ENCODE measurements at regions not wholly inside any gene's neighbourhood (a gene's known extent, or its start where the extent isn't known, plus 50 kb on each side); places are given as distances from the start of the nearest gene placed in this dataset.

DNA sequence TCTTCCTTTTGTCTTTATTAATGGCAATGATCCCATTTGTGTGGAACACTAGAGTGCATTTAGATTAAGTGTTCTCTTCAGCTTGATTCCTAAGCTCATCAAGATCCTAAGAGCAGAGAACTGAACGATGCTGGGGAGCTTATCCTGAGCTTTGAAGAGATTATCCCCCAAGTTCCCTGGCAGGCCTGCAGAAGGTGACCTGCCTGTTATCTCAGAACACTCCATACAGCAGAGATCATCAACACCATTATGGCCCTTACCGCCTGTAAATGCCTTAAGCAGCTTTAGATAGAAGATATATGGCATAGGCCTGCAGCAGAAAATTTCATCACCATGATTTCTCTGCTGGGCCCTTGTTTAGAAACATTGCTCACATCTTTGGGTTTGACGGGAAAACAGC is 779.9 kb upstream of the MAP3K7 start:
- DNase-seq (ENCODE audit: low spot score): no peak

GRCh38 chr6:91358986-91359385 is 772.1 kb upstream of the MAP3K7 start:
- DNase-seq (ENCODE audit: low spot score): no peak

- DNase-seq (ENCODE audit: low spot score): no peak
Measured at GRCh38 chr6:91352878-91353277, 766.0 kb upstream of the MAP3K7 start.

DNA sequence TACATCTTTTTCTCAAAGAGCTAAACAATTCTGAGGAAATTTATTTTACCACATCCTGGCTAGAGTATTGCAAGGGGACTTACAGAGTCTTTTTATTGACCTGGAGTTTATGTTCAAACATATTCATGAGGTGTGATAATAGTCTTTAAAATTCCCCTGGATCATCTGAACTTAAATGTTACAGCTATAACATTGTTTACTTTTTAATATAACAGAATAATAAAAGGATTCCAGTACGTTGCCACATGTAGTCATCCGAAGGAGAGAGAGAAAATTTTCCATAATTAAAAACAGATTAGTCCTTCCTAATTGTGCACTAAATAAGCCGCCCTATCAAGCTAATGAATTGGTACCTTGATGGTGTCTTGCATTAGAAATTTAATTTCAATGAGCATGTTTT is 765.4 kb upstream of the MAP3K7 start:
- DNase-seq (ENCODE audit: low spot score): no peak

GRCh38 chr6:91350146-91350908 is 763.5 kb upstream of the MAP3K7 start:
- no peak for DNase-seq (ENCODE audit: low spot score)

DNA sequence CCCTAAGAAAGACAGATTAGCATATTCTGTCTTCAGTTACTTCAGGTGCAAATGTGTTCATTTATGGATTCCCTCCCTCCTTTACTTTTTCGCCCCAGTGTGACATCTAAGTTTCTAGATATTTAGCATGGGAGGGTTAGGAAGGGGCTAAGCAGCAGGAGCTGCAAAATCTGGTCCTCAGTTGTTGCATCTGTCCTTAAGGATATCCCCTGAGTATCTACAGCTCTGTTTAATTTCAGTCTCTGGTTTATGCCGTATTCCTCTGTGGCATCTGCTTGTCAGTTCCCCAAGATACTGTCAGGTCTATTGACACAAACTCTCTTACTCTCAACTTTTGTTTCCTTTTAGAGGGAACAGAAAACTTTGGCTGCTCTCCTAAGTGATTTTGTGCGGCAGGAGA is 754.6 kb upstream of the MAP3K7 start:
- no peak for DNase-seq (ENCODE audit: low spot score)

DNA sequence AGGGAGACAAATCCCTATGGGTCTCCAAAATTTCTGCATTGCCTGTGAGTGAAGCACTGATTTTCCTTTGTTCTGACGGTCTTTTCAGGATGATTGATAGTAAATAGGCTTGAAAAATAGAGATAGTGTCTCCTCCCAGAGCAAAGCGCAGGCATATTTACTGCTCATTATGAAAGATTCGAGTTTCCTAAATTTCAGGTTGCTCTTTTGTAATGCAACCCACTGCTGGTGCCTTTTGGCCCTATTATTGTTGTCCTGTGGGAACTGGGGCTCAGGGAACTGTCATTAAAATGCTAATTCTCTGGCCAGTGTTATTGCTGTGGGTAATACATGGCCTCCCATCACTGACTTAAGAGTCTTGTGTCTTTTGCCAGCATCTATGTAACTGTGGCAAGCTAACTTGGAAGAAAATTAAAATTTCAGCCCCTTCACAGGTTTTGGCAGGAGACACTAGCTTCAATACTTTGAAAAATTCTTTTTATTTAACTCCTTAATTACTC is 754.1 kb upstream of the MAP3K7 start:
- no peak for DNase-seq (ENCODE audit: low spot score)

DNA sequence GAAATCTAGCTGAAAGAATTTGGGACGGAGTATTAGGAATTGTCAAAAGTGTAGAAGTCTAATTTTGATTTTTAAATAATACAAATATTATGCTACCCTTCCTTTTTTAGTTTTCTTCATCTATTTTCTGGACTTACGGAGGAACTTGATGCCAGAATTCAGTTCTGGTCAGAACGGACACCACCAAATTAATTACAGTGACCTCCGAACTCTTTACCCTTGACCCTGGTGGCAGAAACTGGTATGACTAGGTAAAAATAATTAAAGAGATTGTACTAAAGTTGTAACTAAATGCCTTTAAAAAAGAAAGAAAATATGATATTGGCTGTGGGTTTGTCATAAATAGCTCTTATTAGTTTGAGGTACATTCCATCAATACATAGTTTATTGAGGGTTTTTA is 751.1 kb upstream of the MAP3K7 start:
- no peak for DNase-seq (ENCODE audit: low spot score)

DNA sequence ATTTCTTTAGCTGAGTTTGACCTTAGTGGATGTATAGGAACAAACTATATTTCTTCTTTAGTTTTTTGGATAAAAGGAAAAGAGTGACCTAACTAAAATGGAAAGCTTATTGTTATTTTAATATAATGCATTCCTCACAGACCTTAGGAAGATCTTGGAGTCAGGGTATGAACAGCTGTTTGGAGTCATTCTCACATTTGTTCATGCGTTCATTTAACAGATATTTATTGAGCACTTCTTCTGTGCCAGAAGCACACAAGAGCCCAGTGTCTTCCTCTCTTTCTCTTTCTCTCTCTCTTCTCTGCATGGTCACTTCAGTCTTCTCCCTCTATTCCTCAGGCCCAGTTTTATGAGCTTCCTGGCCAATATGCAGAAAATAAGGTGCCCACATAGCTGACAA is 744.0 kb upstream of the MAP3K7 start:
- no peak for DNase-seq (ENCODE audit: low spot score)

GRCh38 chr6:91328241-91328640 is 741.4 kb upstream of the MAP3K7 start:
- no peak for DNase-seq (ENCODE audit: low spot score)

- no peak for DNase-seq (ENCODE audit: low spot score)
Measured at GRCh38 chr6:91324711-91325110, 737.8 kb upstream of the MAP3K7 start.

DNA sequence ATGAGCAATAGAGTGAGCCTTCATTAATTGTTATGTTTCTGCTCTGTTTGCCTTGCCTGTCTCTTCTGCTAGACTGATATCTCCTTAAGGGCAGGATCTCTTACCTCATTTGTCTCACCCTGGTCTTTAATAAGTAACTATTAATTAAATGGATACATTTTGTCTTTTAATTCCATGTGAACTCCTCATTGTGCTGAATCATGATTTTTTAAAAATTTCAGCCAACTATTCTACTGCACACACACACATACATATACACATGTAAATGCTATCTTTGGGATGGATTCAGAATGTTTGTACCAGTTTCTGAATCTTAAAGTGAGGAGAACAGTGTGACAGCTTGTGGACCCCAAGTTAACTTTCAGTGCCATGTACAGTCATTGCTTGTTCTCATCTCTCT is 731.1 kb upstream of the MAP3K7 start:
- DNase-seq (ENCODE audit: low spot score): no peak

DNA sequence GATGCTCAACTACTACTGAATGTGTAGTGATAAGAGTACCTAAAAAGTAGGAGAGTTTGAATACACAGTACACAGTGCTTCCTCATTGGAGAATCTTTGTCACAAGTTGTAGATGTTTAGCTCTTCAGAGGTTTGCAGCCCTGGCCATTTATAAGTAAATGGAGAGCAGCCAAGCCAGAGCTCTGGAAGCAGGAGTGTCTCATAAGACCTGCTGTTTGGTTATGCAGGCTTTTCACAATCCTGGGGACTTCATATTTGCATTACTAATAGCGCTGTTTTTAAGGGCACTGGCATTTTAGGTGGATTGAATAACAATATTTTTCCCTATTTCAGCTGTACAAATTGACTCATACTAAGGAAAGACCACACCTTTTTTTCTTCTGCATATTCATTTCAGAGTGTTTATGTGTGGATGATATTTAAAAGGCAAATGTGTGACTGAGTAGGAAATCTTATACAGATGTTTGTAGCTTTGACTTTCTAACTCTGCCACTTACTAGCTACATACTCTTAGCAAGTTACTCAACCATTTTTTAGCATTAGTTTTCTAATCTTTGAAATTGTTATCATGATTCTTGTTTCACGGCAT is 730.5 kb upstream of the MAP3K7 start:
- no peak for DNase-seq (ENCODE audit: low spot score)

GRCh38 chr6:91310178-91310577 is 723.3 kb upstream of the MAP3K7 start:
- DNase-seq (ENCODE audit: low spot score): no peak

DNA sequence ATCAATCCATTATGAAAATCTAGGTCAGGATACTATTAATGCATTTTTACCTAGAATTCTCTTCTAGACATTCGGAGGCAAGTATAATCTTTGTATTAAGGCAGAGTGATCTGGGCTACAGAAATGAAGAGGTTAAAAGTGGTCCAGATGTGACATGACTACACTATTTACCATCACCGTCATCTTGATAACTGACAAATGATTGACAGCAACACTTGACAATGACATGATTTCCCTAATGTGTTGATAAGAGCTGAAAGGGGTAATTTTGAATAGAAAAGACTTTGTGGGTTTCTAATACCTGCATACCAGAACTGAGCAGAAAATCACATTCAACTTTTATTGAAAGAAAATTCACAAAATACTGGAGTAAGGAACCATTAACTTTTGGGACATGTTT is 718.9 kb upstream of the MAP3K7 start:
- no peak for DNase-seq (ENCODE audit: low spot score)

DNA sequence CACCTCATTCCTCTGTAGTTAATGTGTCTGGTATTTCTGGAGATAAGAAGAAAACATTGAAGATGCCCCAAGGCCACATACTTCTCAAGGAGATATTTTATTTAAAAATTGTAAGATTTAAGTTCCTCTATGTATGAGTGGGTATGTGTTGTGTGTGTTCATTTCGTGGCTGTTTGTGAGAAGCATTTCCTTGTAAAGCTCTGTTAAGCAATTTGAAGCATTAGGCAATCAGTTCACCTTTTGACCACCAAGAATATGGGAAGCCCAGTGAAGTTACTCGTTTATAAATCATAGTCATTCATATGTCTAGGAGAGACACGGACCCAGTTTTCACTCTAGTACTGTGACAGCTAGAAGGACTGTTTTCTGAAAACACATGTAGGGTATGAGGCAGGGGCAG is 717.6 kb upstream of the MAP3K7 start:
- no peak for DNase-seq (ENCODE audit: low spot score)

DNA sequence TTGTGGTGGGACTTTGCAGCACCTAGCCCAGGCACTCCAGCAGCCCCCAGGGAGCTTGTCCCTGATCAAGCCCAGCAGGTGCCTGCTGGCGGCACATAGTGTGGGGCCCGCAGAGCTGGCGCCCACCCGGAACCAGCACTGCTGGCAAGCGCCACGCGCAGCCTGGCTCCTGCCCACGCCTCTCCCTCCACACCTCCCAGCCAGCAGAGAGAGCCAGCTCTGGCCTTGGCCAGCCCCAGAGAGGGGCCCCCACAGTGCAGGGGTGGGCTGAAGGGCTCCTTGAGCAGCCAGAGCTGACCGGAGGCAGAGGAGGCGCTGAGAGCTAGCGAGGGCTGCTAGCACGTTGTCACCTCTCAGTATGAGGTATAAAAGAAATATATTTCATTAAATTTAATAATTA is 716.5 kb upstream of the MAP3K7 start:
- no peak for DNase-seq (ENCODE audit: low spot score)

DNA sequence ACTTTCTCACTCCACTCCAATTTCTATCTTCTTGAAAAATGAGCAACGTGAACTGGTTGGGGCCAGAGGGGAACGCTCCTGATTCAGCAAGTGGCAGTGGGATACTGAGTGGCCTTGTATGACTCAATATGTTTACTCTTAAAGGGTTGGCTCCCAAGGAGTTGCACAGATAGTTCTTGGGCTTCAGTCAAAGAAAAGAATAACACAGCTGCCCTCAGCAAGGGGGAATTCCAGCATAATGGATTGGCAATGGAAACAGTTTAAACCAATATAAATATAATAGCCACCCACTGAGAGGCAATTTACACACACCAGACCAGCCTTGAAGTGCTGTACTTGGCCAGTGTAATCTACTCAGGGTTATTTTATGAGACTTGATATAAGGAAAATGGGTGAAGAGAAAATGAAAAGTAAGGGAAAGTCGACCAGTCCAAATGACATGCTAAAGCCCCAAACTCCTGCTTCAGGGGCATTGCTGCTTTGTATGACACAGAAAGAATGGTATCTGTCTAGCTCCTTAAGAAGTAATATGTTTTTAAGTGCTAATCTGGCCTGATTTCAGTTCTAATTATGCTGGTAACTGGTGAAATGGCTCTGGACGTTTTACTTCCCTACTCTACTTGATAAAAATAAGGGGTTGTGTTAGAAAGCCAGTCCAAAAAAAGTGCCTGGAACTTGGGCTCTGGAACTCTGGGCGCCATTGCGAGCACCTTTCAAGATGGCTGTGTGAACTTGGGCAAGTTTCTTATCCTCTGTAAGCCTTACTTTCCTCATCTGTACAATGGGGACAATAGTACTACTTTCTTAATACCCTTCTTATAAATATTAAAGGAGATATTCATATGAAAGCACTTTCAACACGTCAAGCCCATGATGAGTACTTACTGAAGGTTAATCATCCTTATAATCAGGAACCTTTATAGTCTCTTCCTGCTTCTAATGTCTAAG is 712.9 kb upstream of the MAP3K7 start:
- no peak for DNase-seq (ENCODE audit: low spot score)

DNA sequence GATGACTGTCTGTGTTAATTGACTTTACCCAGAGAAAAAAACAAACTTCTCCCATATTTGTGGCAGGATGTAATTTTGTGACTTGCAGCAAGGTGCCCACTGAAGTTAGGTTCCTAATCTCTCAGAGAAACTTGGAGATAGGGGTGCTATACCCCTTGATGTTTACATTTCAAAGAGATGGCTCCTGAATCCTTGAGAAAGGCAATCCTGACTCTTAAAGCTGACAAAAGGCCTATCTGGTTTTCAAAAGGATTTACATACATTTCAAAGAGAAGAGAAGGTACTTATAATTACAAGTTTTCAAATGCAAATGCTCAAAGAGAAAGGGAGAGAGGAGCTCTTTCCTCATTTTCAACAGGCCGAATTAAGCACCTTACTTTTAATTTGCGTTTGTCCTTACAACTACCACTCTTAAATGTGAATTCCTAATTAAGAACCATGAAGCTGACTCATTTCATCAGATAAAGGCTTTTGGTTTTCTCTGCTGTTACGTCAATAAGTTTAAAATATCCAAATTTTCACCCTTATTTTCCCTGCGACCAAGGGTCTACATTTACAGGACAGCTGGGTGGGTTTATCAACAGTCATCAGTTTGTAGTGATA is 711.8 kb upstream of the MAP3K7 start:
- DNase-seq (ENCODE audit: low spot score): no peak

DNA sequence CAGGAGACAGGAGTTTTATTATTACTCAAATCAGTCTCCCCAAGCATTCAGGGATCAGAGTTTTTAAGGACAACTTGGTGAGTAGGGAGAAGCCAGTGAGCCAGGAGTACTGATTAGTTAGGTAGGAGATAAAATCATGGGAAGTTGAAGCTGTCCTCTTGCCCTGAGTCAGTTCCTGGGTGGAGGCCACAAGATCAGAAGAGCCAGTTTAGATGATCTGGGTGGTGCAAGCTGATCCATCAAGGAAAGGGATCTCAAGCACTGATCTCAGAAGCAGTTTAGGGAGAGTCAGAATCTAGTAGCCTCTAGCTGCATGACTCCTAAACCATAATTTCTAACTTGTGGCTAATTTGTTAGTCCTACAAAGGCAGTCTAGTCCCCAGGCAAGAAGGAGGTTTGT is 706.5 kb upstream of the MAP3K7 start:
- DNase-seq (ENCODE audit: low spot score): no peak

GRCh38 chr6:91291071-91291470 is 704.2 kb upstream of the MAP3K7 start:
- no peak for DNase-seq (ENCODE audit: low spot score)

DNA sequence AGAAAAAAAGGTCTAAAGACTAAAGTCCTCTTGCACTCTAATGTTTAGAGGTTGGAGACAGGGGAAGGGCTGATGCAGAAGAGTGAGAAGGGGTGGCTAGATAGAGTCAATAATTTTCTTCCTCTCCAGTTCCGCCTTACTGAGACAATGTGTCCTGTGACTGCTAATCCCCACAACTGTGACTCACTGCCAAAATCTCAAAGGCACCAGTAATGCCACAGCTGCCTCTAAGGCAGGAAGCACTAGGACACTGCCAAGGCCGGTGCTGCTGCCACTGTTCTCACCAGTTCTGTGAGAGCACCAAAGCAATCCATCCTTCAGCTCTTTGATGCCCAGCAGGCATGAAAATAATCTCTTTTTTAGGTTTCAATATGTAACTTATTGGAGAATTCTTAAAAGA is 701.9 kb upstream of the MAP3K7 start:
- DNase-seq (ENCODE audit: low spot score): no peak
